Adrenal gland (tissue), 9 donors: ENCODE measurements at regions not wholly inside any gene's neighbourhood (a gene's known extent, or its start where the extent isn't known, plus 50 kb on each side); places are given as distances from the start of the nearest gene placed in this dataset.

Experiments used
- DNase-seq, 7 donors: peaks; one replicate each; pipeline ENCODE4 v3.0.0-alpha.2; 2019 to 2020
- H3K27ac ChIP-seq, 5 donors: fragments of 200-600 bp; sonication (generic) in 4 of 5; 1 replicate in 3 of 5; 2 replicates in 2 of 5; pipeline versions ENCODE4 v1.5.1 to v1.8.0; 2016 to 2020; ENCODE audit warnings: mild to moderate bottlenecking in 1 of 5
- H3K27me3 ChIP-seq: fragments of 200-600 bp; 2 replicates; pipeline ENCODE4 v1.8.0; 2021
- H3K36me3 ChIP-seq, 2 donors: fragments of 200-600 bp; replicated peaks in 1 of 2; 1 replicate in 1 of 2; 2 replicates in 1 of 2; pipeline versions ENCODE4 v1.5.1 to v1.8.0; 2018 to 2022
- H3K4me1 ChIP-seq, 2 donors: fragments of 200-600 bp; replicated peaks in 1 of 2; 1 replicate in 1 of 2; 2 replicates in 1 of 2; pipeline versions ENCODE4 v1.5.1 to v1.8.0; 2018 to 2021
- H3K4me3 ChIP-seq, 4 donors: fragments of 200-600 bp; sonication (generic) in 3 of 4; one replicate each; pipeline ENCODE4 v1.5.1; 2016 to 2018
- H3K9me3 ChIP-seq, 3 donors: fragments of 200-600 bp; sonication (generic) in 1 of 3; replicated peaks in 1 of 3; 1 replicate in 2 of 3; 2 replicates in 1 of 3; pipeline versions ENCODE4 v1.5.1 to v1.8.0; 2016 to 2021
- CTCF ChIP-seq, 6 experiments: fragments of 450-650 bp in 4 of 6; fragments of 200-600 bp in 2 of 6; sonication (generic) in 1 of 6; IDR thresholded peaks; 1 replicate in 5 of 6; 2 replicates in 1 of 6; pipeline versions ENCODE4 v1.5.1 to v1.8.0; 2016 to 2021; ENCODE audit warnings: antibody characterized with exemption in 6 of 6, mild to moderate bottlenecking in 2 of 6, moderate library complexity in 1 of 6
- POLR2A ChIP-seq, 2 donors: fragments of 450-650 bp; IDR thresholded peaks; one replicate each; pipeline ENCODE4 v1.6.1; 2017; ENCODE audit warnings: antibody characterized with exemption in 2 of 2, mild to moderate bottlenecking in 2 of 2, moderate library complexity in 1 of 2
- WGBS, 4 donors: extraction: QIAGEN DNeasy Blood & Tissue Kit in 2 of 4; methylation state at CpG; one replicate each; pipeline versions ENCODE4 v1.1.5 to v1.1.7; 2013 to 2017; 5-methylcytosine and 5-hydroxymethylcytosine counted together
- intact Hi-C, 2 donors: fragments of 100-400 bp; cut with DNase I; formaldehyde crosslinking; loops; one replicate each; pipeline versions ENCODE4 v1.14.1 to v1.15.0; 2022 to 2023
- donor health status: healthy with polysubstance abuse.
- donor health status: Bipolar disorder and iron deficiency.
- donor health status: DM: yes; HTN: yes; CAD: no.
- donor health status: DM: no; HTN: no; CAD: no.
- donor health status: DM: no; HTN: no; CAD: no.

- Histone ChIP-seq H3K36me3 (no peaks in the 10 kb centered on the region), H3K4me1 (peaks cover 1 to 19% of the 10 kb centered on the region in 2 donors), H3K27ac (no peak overlapping the region), H3K4me3 (no peak overlapping the region), H3K9me3 (no peaks in the 10 kb centered on the region), H3K27me3 (no peaks in the 10 kb centered on the region)
- intact Hi-C loops: no loop called here
- DNase-seq: no peak
- TF ChIP-seq POLR2A (IDR thresholded peaks at IDR 0.05) (no peak), CTCF (IDR thresholded peaks at IDR 0.05) (no peak)
- 70 to 79% (median 76%) methylated on average over 4 of the region's 4 CpGs for WGBS, 4 donors
Observed at GRCh38 chr2:39521876-39522517, 84.9 kb upstream of the MAP4K3 start.

GRCh38 chr2:39522518-39522877 lies 85.4 kb upstream of the MAP4K3 start:
- H3K4me1 ChIP-seq: peaks cover 0 to 14% of the 10 kb centered on the region in 2 donors
- no peak for TF ChIP-seq POLR2A (IDR thresholded peaks at IDR 0.05)
- no peak for TF ChIP-seq CTCF (IDR thresholded peaks at IDR 0.05)
- 87 to 95% (median 92%) methylated on average over 2 of the region's 2 CpGs for WGBS, 4 donors
- no peaks in the 10 kb centered on the region for H3K36me3 ChIP-seq
- no peaks in the 10 kb centered on the region for H3K27me3 ChIP-seq
- H3K9me3 ChIP-seq: no peaks in the 10 kb centered on the region
- intact Hi-C loops: no loop called here
- H3K27ac ChIP-seq: no peak overlapping the region
- no peak for DNase-seq
- H3K4me3 ChIP-seq: no peak overlapping the region

GRCh38 chr2:39523308-39524044 lies 86.4 kb upstream of the MAP4K3 start:
- H3K27ac ChIP-seq: no peak overlapping the region
- no peaks in the 10 kb centered on the region for H3K27me3 ChIP-seq
- WGBS, 4 donors: 85 to 93% (median 87%) methylated on average over 2 of the region's 2 CpGs
- DNase-seq: no peak
- H3K9me3 ChIP-seq: no peaks in the 10 kb centered on the region
- H3K4me1 ChIP-seq: peaks cover 0 to 11% of the 10 kb centered on the region in 2 donors
- H3K36me3 ChIP-seq: no peaks in the 10 kb centered on the region
- TF ChIP-seq POLR2A (IDR thresholded peaks at IDR 0.05) (no peak), CTCF (IDR thresholded peaks at IDR 0.05) (no peak)
- intact Hi-C loops: no loop called here
- no peak overlapping the region for H3K4me3 ChIP-seq

GRCh38 chr2:39524061-39524460 lies 87.0 kb upstream of the MAP4K3 start:
- H3K27me3 ChIP-seq: no peaks in the 10 kb centered on the region

More at GRCh38 chr2:39524061-39524460, 87.0 kb upstream of the MAP4K3 start:
- 94 to 98% (median 97%) methylated on average over 2 of the region's 2 CpGs for WGBS, 4 donors
- no peaks in the 10 kb centered on the region for H3K9me3 ChIP-seq
- no peaks in the 10 kb centered on the region for H3K36me3 ChIP-seq
- DNase-seq: no peak
- H3K27ac ChIP-seq: no peak overlapping the region
- H3K4me3 ChIP-seq: no peak overlapping the region
- intact Hi-C loops: no loop called here
- peaks cover 0 to 11% of the 10 kb centered on the region in 2 donors for H3K4me1 ChIP-seq
- TF ChIP-seq CTCF (IDR thresholded peaks at IDR 0.05) (no peak), POLR2A (IDR thresholded peaks at IDR 0.05) (no peak)
